ENCODE measurements at regions not wholly inside any gene's neighbourhood (a gene's known extent, or its start where the extent isn't known, plus 50 kb on each side); places are given as distances from the start of the nearest gene placed in this dataset.

DNA sequence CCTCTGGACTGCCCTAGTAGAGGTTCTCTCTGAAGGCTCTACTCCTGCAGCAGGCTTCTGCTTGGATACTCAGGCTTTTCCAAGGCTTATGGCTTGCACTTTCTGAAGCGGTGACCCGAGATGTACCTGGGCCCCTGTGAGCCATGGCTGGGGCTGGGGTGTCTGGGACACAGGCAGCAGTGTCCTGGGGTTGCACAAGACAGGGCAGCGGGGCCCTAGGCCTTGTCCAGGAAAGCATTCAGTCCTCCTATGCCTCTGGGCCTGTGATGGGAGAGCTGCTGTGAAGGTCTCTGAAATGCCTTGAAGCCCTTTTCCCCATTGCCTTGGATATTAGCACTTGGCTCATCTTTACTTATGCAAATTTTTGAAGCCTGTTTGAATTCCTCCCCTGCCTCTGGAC lies 192.2 kb downstream of the YTHDC2 start:
- TF ChIP-seq CSRNP3 (CRISPR knock-in tag; IDR thresholded peaks at IDR 0.05) (no peak), ESRRG (CRISPR knock-in tag; IDR thresholded peaks at IDR 0.05) (no peak), ZFP3 (CRISPR knock-in tag; IDR thresholded peaks at IDR 0.05) (no peak), BACH2 (CRISPR knock-in tag; IDR thresholded peaks at IDR 0.05; ENCODE audit: borderline replicate concordance) (no peak), GLIS3 (CRISPR knock-in tag; IDR thresholded peaks at IDR 0.05) (no peak), ZNF70 (CRISPR knock-in tag; IDR thresholded peaks at IDR 0.05) (no peak), RARB (CRISPR knock-in tag; IDR thresholded peaks at IDR 0.05) (no peak), TCF4 (CRISPR knock-in tag; IDR thresholded peaks at IDR 0.05; ENCODE audit: borderline replicate concordance) (no peak), TOX (CRISPR knock-in tag; IDR thresholded peaks at IDR 0.05; ENCODE audit: borderline replicate concordance) (no peak), ARNTL (CRISPR knock-in tag; IDR thresholded peaks at IDR 0.05; ENCODE audit: borderline replicate concordance, low read depth) (no peak), ZNF8 (CRISPR knock-in tag; IDR thresholded peaks at IDR 0.05) (no peak)
- TF ChIP-seq, protein P1, sequence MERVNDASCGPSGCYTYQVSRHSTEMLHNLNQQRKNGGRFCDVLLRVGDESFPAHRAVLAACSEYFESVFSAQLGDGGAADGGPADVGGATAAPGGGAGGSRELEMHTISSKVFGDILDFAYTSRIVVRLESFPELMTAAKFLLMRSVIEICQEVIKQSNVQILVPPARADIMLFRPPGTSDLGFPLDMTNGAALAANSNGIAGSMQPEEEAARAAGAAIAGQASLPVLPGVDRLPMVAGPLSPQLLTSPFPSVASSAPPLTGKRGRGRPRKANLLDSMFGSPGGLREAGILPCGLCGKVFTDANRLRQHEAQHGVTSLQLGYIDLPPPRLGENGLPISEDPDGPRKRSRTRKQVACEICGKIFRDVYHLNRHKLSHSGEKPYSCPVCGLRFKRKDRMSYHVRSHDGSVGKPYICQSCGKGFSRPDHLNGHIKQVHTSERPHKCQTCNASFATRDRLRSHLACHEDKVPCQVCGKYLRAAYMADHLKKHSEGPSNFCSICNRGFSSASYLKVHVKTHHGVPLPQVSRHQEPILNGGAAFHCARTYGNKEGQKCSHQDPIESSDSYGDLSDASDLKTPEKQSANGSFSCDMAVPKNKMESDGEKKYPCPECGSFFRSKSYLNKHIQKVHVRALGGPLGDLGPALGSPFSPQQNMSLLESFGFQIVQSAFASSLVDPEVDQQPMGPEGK (CRISPR knock-in tag; IDR thresholded peaks at IDR 0.05; ENCODE audit: borderline replicate concordance) = no peak

Data from SK-N-SH treated with all-trans-retinoic acid at 6 μM for 48 hours (cell line).